Glutamatergic neuron (in vitro differentiated cells): ENCODE measurements at regions not wholly inside any gene's neighbourhood (a gene's known extent, or its start where the extent isn't known, plus 50 kb on each side); places are given as distances from the start of the nearest gene placed in this dataset.

ENCODE experiments used
- DNase-seq: peaks from one replicate; pipeline ENCODE4 v3.0.0; 2022
- H3K27ac Mint-ChIP-seq: one replicate; pipeline ENCODE4 v1.8.0; 2020; ENCODE audit warnings: mild to moderate bottlenecking, mixed read lengths, inconsistent platforms; ENCODE audit not compliant: unreplicated experiment
- H3K27me3 Mint-ChIP-seq: one replicate; pipeline ENCODE4 v1.8.0; 2020; ENCODE audit warnings: mild to moderate bottlenecking, moderate library complexity, mixed read lengths, inconsistent platforms; ENCODE audit not compliant: unreplicated experiment
- H3K36me3 Mint-ChIP-seq: one replicate; pipeline ENCODE4 v1.8.0; 2020; ENCODE audit warnings: mild to moderate bottlenecking, mixed read lengths, inconsistent platforms; ENCODE audit not compliant: unreplicated experiment
- H3K4me1 Mint-ChIP-seq: one replicate; pipeline ENCODE4 v1.8.0; 2020; ENCODE audit warnings: mild to moderate bottlenecking, low read depth, mixed read lengths, inconsistent platforms; ENCODE audit not compliant: unreplicated experiment
- H3K4me3 Mint-ChIP-seq: one replicate; pipeline ENCODE4 v1.8.0; 2020; ENCODE audit warnings: mild to moderate bottlenecking, mixed read lengths, inconsistent platforms; ENCODE audit not compliant: unreplicated experiment
- H3K9me3 Mint-ChIP-seq: one replicate; pipeline ENCODE4 v1.8.0; 2020; ENCODE audit warnings: mild to moderate bottlenecking, moderate library complexity, mixed read lengths, inconsistent platforms; ENCODE audit not compliant: unreplicated experiment
- CTCF ChIP-seq: fragments of 200-600 bp; sonication (generic); IDR thresholded peaks from one replicate; pipeline ENCODE4 v1.5.0; 2021; ENCODE audit not compliant: partially characterized antibody, unreplicated experiment

- H3K4me3 Mint-ChIP-seq: no peak overlapping the region
- H3K27me3 Mint-ChIP-seq: peaks cover 3% of the 10 kb centered on the region
- H3K4me1 Mint-ChIP-seq: no peaks in the 10 kb centered on the region
- H3K36me3 Mint-ChIP-seq: no peaks in the 10 kb centered on the region
- no peak for TF ChIP-seq CTCF
- H3K27ac Mint-ChIP-seq: no peak overlapping the region
- H3K9me3 Mint-ChIP-seq: no peaks in the 10 kb centered on the region
- no peak for DNase-seq
Measured at GRCh38 chr6:112401083-112401482, 54.0 kb downstream of the RFPL4B start.

- no peaks in the 10 kb centered on the region for H3K27me3 Mint-ChIP-seq
- H3K27ac Mint-ChIP-seq: no peak overlapping the region
- no peak for DNase-seq
- H3K4me3 Mint-ChIP-seq: no peak overlapping the region
- peaks cover 8% of the 10 kb centered on the region for H3K4me1 Mint-ChIP-seq
- TF ChIP-seq CTCF: no peak
- H3K36me3 Mint-ChIP-seq: no peaks in the 10 kb centered on the region
- H3K9me3 Mint-ChIP-seq: peaks cover 2% of the 10 kb centered on the region
Measured at GRCh38 chr6:112407101-112407590, 60.0 kb downstream of the RFPL4B start.

GRCh38 chr6:112408522-112408921, 61.4 kb downstream of the RFPL4B start:
- Mint-ChIP-seq H3K4me3 (no peak overlapping the region), H3K4me1 (peaks cover 8% of the 10 kb centered on the region), H3K27ac (no peak overlapping the region), H3K27me3 (no peaks in the 10 kb centered on the region), H3K9me3 (peaks cover 2% of the 10 kb centered on the region), H3K36me3 (no peaks in the 10 kb centered on the region)
- no peak for DNase-seq
- TF ChIP-seq CTCF: no peak

- TF ChIP-seq CTCF: no peak
- H3K36me3 Mint-ChIP-seq: no peaks in the 10 kb centered on the region
Measured at GRCh38 chr6:112409311-112409710, 62.2 kb downstream of the RFPL4B start.

GRCh38 chr6:112413780-112414179, 66.7 kb downstream of the RFPL4B start:
- no peak for TF ChIP-seq CTCF

More at GRCh38 chr6:112409311-112409710, 62.2 kb downstream of the RFPL4B start:
- Mint-ChIP-seq H3K9me3 (peaks cover 2% of the 10 kb centered on the region), H3K4me1 (peaks cover 11% of the 10 kb centered on the region), H3K27me3 (no peaks in the 10 kb centered on the region), H3K27ac (no peak overlapping the region), H3K4me3 (no peak overlapping the region)
- DNase-seq: no peak

More at GRCh38 chr6:112413780-112414179, 66.7 kb downstream of the RFPL4B start:
- Mint-ChIP-seq H3K9me3 (peaks cover 2% of the 10 kb centered on the region), H3K27me3 (no peaks in the 10 kb centered on the region), H3K4me1 (peaks cover 9% of the 10 kb centered on the region), H3K27ac (peak overlapping the region; percentile 79), H3K4me3 (no peak overlapping the region), H3K36me3 (no peaks in the 10 kb centered on the region)
- DNase-seq: no peak
